Nephron progenitor cell (in vitro differentiated cells): ENCODE measurements at regions not wholly inside any gene's neighbourhood (a gene's known extent, or its start where the extent isn't known, plus 50 kb on each side); places are given as distances from the start of the nearest gene placed in this dataset.

Source experiments
- DNase-seq: peaks from one replicate; pipeline ENCODE4 v3.0.0; 2021
- H3K27ac Mint-ChIP-seq: 2 replicates; pipeline ENCODE4 v1.8.0; 2021; ENCODE audit warnings: mild to moderate bottlenecking, moderate library complexity, mixed read lengths
- H3K27me3 Mint-ChIP-seq: 2 replicates; pipeline ENCODE4 v1.8.0; 2021; ENCODE audit warnings: mild to moderate bottlenecking, low read depth, mixed read lengths; ENCODE audit not compliant: poor library complexity
- H3K36me3 Mint-ChIP-seq: 2 replicates; pipeline ENCODE4 v1.8.0; 2021; ENCODE audit warnings: low read depth, mixed read lengths
- H3K4me1 Mint-ChIP-seq: 2 replicates; pipeline ENCODE4 v1.8.0; 2021; ENCODE audit warnings: mixed read lengths
- H3K4me3 Mint-ChIP-seq: 2 replicates; pipeline ENCODE4 v1.8.0; 2021; ENCODE audit warnings: mild to moderate bottlenecking, moderate library complexity, mixed read lengths
- H3K9me3 Mint-ChIP-seq: 2 replicates; pipeline ENCODE4 v1.8.0; 2021; ENCODE audit warnings: mild to moderate bottlenecking, moderate library complexity, mixed read lengths
- CTCF ChIP-seq: fragments of 200-600 bp; sonication (generic); IDR thresholded peaks from 2 replicates; pipeline ENCODE4 v1.5.0; 2021; ENCODE audit warnings: antibody characterized with exemption

GRCh38 chr22:47552024-47552423, 789.6 kb downstream of the TBC1D22A start:
- Mint-ChIP-seq H3K4me3 (no peak overlapping the region), H3K4me1 (no peaks in the 10 kb centered on the region), H3K27ac (no peak overlapping the region), H3K27me3 (no peaks in the 10 kb centered on the region), H3K9me3 (peaks cover 85% of the 10 kb centered on the region), H3K36me3 (no peaks in the 10 kb centered on the region)
- TF ChIP-seq CTCF = no peak
- DNase-seq = no peak

- H3K9me3 Mint-ChIP-seq = peaks cover 86% of the 10 kb centered on the region
Observed at GRCh38 chr22:47551431-47551775, 789.0 kb downstream of the TBC1D22A start.

GRCh38 chr22:47550524-47551430, 788.3 kb downstream of the TBC1D22A start:
- no peak overlapping the region for H3K27ac Mint-ChIP-seq
- peaks cover 86% of the 10 kb centered on the region for H3K9me3 Mint-ChIP-seq
- H3K27me3 Mint-ChIP-seq = no peaks in the 10 kb centered on the region
- no peak overlapping the region for H3K4me3 Mint-ChIP-seq
- DNase-seq = no peak
- no peak for TF ChIP-seq CTCF
- H3K36me3 Mint-ChIP-seq = no peaks in the 10 kb centered on the region
- H3K4me1 Mint-ChIP-seq = no peaks in the 10 kb centered on the region

More at GRCh38 chr22:47551431-47551775, 789.0 kb downstream of the TBC1D22A start:
- Mint-ChIP-seq H3K4me1 (no peaks in the 10 kb centered on the region), H3K27ac (no peak overlapping the region), H3K27me3 (no peaks in the 10 kb centered on the region), H3K4me3 (no peak overlapping the region), H3K36me3 (no peaks in the 10 kb centered on the region)
- no peak for DNase-seq
- TF ChIP-seq CTCF = no peak

GRCh38 chr22:47549741-47550340, 787.4 kb downstream of the TBC1D22A start:
- Mint-ChIP-seq H3K27me3 (no peaks in the 10 kb centered on the region), H3K4me1 (no peaks in the 10 kb centered on the region), H3K9me3 (peaks cover 88% of the 10 kb centered on the region), H3K4me3 (no peak overlapping the region), H3K36me3 (no peaks in the 10 kb centered on the region), H3K27ac (no peak overlapping the region)
- TF ChIP-seq CTCF = no peak
- no peak for DNase-seq

GRCh38 chr22:47548953-47549740, 786.7 kb downstream of the TBC1D22A start:
- no peak for TF ChIP-seq CTCF
- DNase-seq = no peak
- Mint-ChIP-seq H3K27me3 (no peaks in the 10 kb centered on the region), H3K9me3 (peaks cover 88% of the 10 kb centered on the region), H3K4me3 (no peak overlapping the region), H3K27ac (no peak overlapping the region), H3K36me3 (no peaks in the 10 kb centered on the region), H3K4me1 (no peaks in the 10 kb centered on the region)
